UCSD-AML1 (cell line): ENCODE measurements at regions not wholly inside any gene's neighbourhood (a gene's known extent, or its start where the extent isn't known, plus 50 kb on each side); places are given as distances from the start of the nearest gene placed in this dataset.
"Not testable (repeated sequence)": the region's sequence is repeated elsewhere in the genome, so short reads cannot be mapped to it uniquely, and the experiment has no call there.

ENCODE experiments used
- DNase-seq: peaks from one replicate; lab custom pipeline; 2025; ENCODE audit not compliant: unreplicated experiment; lab: John Stamatoyannopoulos, UW

GRCh38 chr4:66568001-66568400, 897.7 kb upstream of the EPHA5 start:
- DNase-seq, result no peak

GRCh38 chr4:66567551-66567950, 897.3 kb upstream of the EPHA5 start:
- no peak for DNase-seq

DNA sequence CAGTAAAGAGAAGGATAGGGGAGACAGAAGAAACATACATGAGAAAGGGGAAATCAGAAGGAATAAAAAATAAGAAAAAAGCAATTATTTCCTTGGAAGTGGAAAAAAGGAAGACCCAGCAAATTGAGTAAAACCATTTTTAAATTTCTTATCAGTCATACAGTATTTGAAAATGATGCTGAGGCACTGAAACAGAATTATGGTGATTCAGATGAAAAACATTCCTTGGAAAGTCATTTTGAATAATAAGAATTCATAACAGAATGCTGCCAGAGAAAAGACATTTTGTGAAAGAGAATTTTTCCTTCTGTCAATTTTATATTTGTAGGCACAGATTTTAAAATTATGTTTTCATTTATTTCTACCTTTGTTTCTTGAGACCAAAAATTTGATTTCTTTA, 895.5 kb upstream of the EPHA5 start:
- no peak for DNase-seq

- DNase-seq, result no peak
These were observed 894.8 kb upstream of the EPHA5 start for GRCh38 chr4:66564901-66565651.

- DNase-seq, result no peak
These were observed 892.1 kb upstream of the EPHA5 start for GRCh38 chr4:66562276-66562806.

GRCh38 chr4:66561465-66562053, 891.3 kb upstream of the EPHA5 start:
- not testable (repeated sequence) for DNase-seq

- no peak for DNase-seq
These were observed 888.4 kb upstream of the EPHA5 start for GRCh38 chr4:66558651-66559050.

- DNase-seq, result no peak
These were observed 886.5 kb upstream of the EPHA5 start for GRCh38 chr4:66556651-66557278.

- DNase-seq, result no peak
These were observed 885.0 kb upstream of the EPHA5 start for GRCh38 chr4:66555301-66555700.

DNA sequence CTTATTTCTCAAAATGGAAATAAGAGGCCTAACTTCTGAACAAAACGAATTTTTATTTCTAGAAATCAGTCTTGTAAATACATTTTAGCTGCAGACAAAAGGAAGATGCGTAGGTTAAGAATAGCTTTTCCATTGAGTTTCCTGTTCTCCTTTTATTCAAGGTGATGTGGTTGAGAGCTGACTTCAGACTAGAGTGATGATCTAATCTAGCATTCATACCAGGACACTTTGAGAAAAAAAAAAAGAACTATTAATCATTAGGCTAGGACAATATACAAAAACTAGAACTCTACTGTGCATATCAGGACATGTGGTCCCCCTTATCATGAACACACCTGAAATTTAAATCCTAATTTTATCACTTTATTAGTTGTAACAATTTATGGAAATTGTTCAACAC, 884.5 kb upstream of the EPHA5 start:
- DNase-seq, result no peak

- not testable (repeated sequence) for DNase-seq
These were observed 875.0 kb upstream of the EPHA5 start for GRCh38 chr4:66545301-66545700.

GRCh38 chr4:66544281-66544680, 874.0 kb upstream of the EPHA5 start:
- DNase-seq, result no peak

GRCh38 chr4:66539745-66540144, 869.5 kb upstream of the EPHA5 start:
- no peak for DNase-seq

GRCh38 chr4:66524781-66525180, 854.5 kb upstream of the EPHA5 start:
- no peak for DNase-seq

- DNase-seq, result no peak
These were observed 852.0 kb upstream of the EPHA5 start for GRCh38 chr4:66522244-66522643.

- no peak for DNase-seq
These were observed 846.7 kb upstream of the EPHA5 start for GRCh38 chr4:66516940-66517339.

- DNase-seq, result no peak
These were observed 836.7 kb upstream of the EPHA5 start for GRCh38 chr4:66506985-66507384.

GRCh38 chr4:66501997-66502396, 831.7 kb upstream of the EPHA5 start:
- no peak for DNase-seq

- no peak for DNase-seq
These were observed 820.4 kb upstream of the EPHA5 start for GRCh38 chr4:66490729-66491128.

- no peak for DNase-seq
These were observed 819.6 kb upstream of the EPHA5 start for GRCh38 chr4:66489783-66490452.

- no peak for DNase-seq
These were observed 819.1 kb upstream of the EPHA5 start for GRCh38 chr4:66489370-66489769.

DNA sequence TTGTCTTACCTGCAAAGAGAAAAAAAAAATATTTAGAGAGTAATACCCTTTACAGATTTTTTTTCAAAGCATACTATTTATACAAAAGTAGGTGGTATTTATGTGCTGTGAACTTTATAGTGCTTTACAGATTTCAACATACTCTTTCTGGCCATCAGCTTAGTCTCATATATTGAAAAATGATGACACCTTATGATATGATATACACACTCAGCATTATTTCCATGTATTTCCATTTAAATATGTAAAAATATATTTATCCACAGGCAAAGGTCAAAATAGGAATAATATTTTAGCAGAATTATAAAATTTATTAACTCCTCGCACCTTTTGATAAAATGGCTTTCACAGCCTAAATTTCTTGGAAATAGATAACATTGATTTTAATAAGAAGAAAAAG, 815.8 kb upstream of the EPHA5 start:
- DNase-seq, result no peak
